ENCODE measurements at regions not wholly inside any gene's neighbourhood (a gene's known extent, or its start where the extent isn't known, plus 50 kb on each side); places are given as distances from the start of the nearest gene placed in this dataset.

- Histone ChIP-seq H3K27me3 (no peaks in the 10 kb centered on the region), H3K36me3 (no peaks in the 10 kb centered on the region), H3K27ac (no peak overlapping the region), H3K9me3 (no peaks in the 10 kb centered on the region), H3K4me3 (no peak overlapping the region), H3K4me1 (no peaks in the 10 kb centered on the region)
- intact Hi-C loops (cut with DNase I) = no loop called here
- TF ChIP-seq CTCF (IDR thresholded peaks at IDR 0.05) = no peak
- DNase-seq (ENCODE audit: low spot score in 2 of 2) = no peak
Measured at GRCh38 chr5:5071554-5071953, 68.6 kb upstream of the ADAMTS16 start.

- TF ChIP-seq CTCF (IDR thresholded peaks at IDR 0.05) = no peak
- no peaks in the 10 kb centered on the region for H3K27me3 ChIP-seq
- H3K36me3 ChIP-seq = no peaks in the 10 kb centered on the region
- no peak overlapping the region for H3K27ac ChIP-seq
- no peaks in the 10 kb centered on the region for H3K4me1 ChIP-seq
- no peaks in the 10 kb centered on the region for H3K9me3 ChIP-seq
- no peak overlapping the region for H3K4me3 ChIP-seq
- intact Hi-C loops (cut with DNase I) = no loop called here
- DNase-seq (ENCODE audit: low spot score in 2 of 2) = no peak
Measured at GRCh38 chr5:5077236-5077635, 62.9 kb upstream of the ADAMTS16 start.

GRCh38 chr5:5078009-5078897, 61.9 kb upstream of the ADAMTS16 start:
- intact Hi-C loops (cut with DNase I) = no loop called here
- Histone ChIP-seq H3K27ac (no peak overlapping the region), H3K36me3 (no peaks in the 10 kb centered on the region)

GRCh38 chr5:5079876-5080275, 60.3 kb upstream of the ADAMTS16 start:
- Histone ChIP-seq H3K36me3 (no peaks in the 10 kb centered on the region), H3K4me1 (no peaks in the 10 kb centered on the region), H3K27ac (no peak overlapping the region), H3K9me3 (no peaks in the 10 kb centered on the region), H3K4me3 (no peak overlapping the region), H3K27me3 (no peaks in the 10 kb centered on the region)
- TF ChIP-seq CTCF (IDR thresholded peaks at IDR 0.05) = no peak
- intact Hi-C loops (cut with DNase I) = no loop called here
- DNase-seq (ENCODE audit: low spot score in 2 of 2) = no peak

More at GRCh38 chr5:5078009-5078897, 61.9 kb upstream of the ADAMTS16 start:
- Histone ChIP-seq H3K27me3 (no peaks in the 10 kb centered on the region), H3K4me1 (no peaks in the 10 kb centered on the region), H3K4me3 (no peak overlapping the region), H3K9me3 (no peaks in the 10 kb centered on the region)
- no peak for TF ChIP-seq CTCF (IDR thresholded peaks at IDR 0.05)
- no peak for DNase-seq (ENCODE audit: low spot score in 2 of 2)

GRCh38 chr5:5080790-5081189, 59.3 kb upstream of the ADAMTS16 start:
- no peak overlapping the region for H3K4me3 ChIP-seq
- no peaks in the 10 kb centered on the region for H3K27me3 ChIP-seq
- H3K36me3 ChIP-seq = no peaks in the 10 kb centered on the region
- no peak for TF ChIP-seq CTCF (IDR thresholded peaks at IDR 0.05)
- H3K27ac ChIP-seq = no peak overlapping the region
- intact Hi-C loops (cut with DNase I) = no loop called here
- no peaks in the 10 kb centered on the region for H3K9me3 ChIP-seq
- H3K4me1 ChIP-seq = no peaks in the 10 kb centered on the region
- no peak for DNase-seq (ENCODE audit: low spot score in 2 of 2)
